HuH-7 (cell line): ENCODE measurements at regions not wholly inside any gene's neighbourhood (a gene's known extent, or its start where the extent isn't known, plus 50 kb on each side); places are given as distances from the start of the nearest gene placed in this dataset.
A peak's percentile ranks its signal among the peaks of the same experiment; 100 is the strongest.

Experiments used
- DNase-seq: peaks from one replicate; pipeline ENCODE4 v3.0.0; 2011; ENCODE audit warnings: low spot score

DNA sequence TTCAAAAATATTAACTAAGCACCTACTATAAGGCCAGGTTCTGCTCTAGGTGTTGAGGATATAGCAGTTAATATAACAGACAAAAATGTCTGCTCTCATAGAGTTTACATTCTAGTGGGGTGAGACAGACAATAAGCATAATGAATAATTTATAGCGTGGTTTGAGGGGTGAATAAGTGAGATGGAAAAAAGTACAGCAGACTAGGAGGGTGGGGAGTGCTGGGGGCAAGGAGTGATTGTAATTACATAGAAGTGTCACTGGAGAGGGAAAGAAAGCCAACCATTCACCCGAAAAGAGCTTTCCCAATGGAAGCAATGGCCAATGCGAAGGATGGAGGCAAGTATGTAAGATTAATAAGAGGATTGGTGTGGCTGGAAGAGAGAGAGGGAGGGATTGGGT, 552.9 kb upstream of the KCNMB2 start:
- DNase-seq = no peak

DNA sequence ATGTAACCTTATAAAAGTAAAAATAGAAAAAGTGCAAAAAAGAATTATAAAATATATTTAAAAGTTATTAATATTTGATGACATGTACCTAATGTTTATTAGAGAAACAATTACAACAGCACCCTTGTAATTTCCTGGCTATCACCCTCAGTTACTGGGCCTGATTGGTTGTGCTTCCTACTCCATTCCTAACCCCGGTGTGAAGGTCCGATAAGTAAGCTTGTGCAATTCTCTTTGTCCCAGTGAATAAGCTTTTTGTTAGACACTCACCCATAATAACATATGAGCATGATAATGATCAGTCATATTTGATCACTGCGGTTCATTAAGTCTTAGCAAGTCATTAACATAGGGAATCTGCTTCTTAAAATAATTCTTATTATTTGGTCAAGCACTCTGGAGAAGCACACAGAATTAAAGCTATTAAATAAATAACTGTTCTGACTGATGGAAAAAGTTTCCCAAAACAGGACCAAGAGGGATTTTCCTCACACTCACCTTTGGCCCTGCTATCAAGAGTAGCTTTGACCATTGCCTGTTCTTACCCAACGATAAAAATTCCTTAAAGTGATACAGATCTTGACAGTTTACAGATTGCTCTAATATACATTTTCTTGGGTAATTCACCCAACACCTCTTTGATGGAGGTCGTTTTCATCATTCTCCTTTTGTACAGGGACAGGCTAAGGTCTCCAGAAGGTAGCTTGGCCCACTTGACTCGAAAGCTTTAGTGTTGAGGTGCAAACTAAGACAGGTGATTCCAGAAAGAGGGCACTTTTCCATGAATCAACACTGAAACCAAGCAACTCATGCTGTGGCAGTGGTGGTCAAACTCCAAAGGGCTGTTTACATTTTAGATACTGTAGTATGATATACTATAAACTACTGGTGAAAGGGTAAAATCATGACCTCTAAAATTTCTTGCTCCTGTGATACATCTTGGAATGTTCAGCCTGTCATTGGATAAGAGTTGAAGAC, 543.0 kb upstream of the KCNMB2 start:
- DNase-seq = peak; percentile 50

DNA sequence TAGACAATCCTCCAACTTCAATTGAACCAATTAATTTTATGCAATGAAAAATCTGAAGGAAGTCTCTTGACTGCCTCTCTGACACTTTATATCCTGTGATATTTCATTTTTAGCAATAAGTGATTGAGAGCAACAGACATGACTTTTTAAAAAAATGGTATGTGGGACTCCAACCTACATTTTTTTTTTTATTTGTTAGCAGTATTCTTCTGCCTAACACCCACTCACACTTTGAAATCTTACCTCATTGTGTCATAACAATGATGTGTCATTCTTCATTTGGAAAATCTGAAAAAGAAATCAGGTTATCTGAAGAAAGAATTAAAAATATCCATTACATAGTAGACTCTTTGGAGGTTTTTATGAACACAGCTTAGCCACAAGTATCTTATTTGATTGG, 541.3 kb upstream of the KCNMB2 start:
- no peak for DNase-seq

DNA sequence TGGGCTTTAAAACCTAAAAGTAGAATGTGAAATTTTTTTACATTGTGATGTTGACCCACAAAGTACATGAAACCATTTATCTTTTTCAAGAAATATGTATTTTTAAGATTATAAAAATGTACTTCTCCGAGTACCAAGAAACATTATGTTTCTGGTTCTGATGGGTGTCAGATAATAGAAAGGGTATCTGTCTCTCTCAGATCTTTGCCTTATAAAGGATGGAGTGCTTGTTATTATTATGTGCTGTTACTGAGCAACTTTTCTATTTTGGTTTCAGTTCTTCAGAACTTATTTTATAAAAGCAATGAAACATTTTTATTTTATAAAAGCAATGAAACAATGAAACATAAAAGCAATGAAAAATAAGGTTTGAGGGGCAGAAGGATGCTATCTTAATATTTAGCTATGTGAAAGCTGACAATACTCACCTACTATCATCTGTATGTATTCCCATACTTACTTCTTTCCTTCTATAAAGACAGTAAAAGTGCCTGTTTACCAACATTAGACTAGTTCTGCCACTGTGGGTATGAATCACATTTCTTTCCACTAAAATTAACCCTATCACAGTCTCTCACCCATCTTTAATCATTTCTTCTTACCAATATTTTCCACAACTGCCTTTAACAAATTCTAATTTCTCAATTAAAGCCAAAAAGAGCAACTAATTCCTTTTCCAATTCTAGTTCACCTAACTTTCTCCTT, 540.7 kb upstream of the KCNMB2 start:
- no peak for DNase-seq

DNA sequence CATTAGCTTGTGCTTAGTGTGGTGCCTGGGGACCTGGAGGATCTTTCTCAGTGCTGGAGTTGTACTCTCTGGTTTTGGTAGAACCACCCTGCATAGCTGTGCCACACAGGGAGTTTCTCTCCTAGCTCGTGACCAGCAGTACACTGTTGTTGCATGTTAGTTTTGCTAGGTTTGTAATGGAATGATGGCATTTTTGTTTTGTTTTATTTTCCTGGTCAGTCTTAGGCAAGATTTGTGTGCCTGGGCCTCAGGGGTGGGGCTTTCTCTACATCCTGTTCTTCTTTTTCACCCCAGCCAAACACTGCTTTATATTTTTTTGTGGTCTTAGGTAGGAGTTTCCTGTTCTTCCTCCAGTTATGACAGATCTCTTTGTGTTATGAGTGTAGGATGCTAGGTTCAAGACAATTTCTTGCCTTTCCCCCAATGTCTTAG, 534.5 kb upstream of the KCNMB2 start:
- no peak for DNase-seq

DNA sequence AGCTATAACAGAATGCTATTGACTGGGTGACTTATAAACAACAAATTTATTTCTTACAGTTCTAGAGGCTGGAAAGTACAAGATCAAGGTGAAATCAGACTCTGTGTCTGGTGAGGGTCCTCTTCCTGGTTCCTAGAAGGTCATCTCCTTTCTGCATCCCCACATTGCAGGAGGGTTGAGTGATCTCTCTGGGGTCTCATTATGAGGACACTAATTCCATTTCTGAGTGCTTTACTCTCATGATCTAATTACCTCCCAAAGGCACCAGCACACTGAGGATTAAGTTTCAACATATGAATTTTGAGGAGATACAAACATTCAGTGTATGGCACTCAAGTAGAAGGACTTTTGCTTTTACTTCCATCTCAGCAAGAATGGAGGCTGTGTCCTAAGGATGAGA, 534.1 kb upstream of the KCNMB2 start:
- no peak for DNase-seq

DNA sequence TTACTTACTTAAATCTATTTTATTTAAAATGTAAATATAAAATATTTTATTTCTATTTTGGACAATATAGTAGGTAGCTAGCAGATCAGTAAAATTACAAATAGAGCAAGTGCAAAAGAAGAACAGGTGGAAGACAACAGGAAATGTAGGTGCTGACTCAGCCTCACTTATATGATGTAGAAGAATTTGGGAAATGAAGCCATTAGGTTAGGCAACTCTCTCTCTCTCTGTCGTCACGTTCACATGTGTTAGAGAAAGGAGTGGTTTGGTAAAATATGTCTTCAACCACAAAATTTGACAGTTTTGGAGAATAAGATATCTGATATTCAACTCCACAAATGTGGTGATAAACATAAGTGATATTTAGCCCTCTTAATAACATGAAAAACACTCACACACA, 532.5 kb upstream of the KCNMB2 start:
- DNase-seq = no peak

DNA sequence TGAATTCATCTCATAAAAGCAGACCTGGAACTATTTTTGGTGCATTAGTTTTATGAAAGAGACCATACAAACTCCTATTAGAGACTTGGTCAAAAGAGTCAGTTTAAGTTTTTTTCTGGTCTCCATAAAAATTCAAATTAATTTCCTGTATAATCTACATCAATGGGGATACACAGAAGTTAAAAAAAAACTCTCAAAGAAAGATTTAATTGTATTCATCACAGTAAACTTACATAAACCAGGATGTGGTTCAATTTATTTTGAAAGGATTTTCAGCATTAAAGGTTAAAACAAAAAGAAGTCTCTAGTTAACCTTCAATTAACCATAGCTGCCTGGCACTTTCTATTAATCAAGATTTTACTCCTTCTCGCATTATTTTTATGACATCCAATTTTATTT, 530.3 kb upstream of the KCNMB2 start:
- DNase-seq = no peak

DNA sequence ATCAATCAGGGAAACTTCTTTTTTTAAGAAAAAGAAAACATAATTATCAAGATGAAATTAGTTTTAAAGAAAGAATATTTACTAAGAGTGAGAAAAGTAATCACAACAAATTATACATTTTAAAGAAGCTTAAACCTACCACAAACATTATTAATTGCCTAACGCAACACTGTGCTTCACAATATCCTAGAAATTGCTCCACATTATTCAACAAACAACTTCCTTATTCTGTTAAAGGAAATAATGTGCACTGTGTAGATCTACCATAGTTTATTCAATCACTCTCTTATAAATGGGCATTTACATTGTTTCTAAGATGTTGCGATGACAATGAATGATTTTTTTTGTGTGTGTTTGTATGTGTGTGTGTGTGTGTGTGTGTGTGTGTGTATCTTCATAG, 525.9 kb upstream of the KCNMB2 start:
- no peak for DNase-seq

DNA sequence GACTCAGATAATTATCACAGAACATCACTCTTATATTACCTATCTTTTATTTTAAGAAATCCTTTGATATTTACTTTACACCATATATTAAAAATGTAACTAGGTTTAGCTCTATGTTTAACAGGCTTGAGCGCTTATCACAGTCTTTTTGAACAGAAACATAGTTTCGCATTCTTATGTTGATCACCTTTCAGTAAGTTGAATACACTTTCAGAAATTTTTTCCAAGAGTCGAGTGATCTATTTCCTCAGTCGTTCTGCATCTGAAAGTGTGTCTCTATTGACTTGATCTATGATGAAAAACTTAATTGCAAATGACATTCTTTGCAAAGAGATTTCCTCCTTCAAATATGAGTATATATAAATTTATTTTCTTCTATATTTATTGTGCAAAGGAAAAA, 516.6 kb upstream of the KCNMB2 start:
- no peak for DNase-seq

DNA sequence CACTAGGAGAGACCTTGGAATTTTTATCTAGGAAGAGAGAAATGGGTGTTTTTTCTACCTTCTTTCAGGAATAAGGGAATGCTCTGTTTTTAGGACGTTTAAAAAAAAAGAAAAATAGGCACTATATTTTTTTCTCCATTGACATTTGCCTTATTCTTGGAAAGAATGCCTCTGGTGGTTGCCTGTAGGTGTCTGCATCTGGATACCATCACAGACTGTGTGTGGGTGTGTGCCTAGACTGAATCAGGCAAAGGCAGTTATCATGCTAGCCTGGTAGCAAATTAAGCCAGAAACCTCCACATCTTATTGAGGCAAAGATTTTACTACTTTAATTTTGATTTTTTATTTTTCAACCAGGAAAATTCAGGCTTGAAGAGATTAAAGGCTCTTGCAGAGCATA, 513.6 kb upstream of the KCNMB2 start:
- DNase-seq = no peak

DNA sequence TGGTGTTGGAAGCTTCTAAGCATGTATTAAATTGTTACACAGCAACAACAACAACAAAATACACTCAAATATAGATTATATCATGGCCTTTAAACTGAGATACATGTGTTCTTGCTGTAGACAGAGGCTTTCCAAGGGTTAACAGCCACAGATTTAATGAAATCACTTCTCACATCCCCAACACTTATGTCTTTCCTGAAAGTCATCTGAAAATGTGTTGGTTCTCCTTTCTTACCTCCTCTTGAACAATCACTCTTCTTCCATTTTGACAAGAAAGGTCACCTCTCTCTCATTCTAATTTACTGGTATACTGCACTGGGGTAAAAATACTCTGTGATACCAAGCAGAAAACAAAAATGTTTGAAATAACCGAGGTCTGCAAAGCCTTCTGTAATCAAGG, 507.3 kb upstream of the KCNMB2 start:
- DNase-seq = no peak

DNA sequence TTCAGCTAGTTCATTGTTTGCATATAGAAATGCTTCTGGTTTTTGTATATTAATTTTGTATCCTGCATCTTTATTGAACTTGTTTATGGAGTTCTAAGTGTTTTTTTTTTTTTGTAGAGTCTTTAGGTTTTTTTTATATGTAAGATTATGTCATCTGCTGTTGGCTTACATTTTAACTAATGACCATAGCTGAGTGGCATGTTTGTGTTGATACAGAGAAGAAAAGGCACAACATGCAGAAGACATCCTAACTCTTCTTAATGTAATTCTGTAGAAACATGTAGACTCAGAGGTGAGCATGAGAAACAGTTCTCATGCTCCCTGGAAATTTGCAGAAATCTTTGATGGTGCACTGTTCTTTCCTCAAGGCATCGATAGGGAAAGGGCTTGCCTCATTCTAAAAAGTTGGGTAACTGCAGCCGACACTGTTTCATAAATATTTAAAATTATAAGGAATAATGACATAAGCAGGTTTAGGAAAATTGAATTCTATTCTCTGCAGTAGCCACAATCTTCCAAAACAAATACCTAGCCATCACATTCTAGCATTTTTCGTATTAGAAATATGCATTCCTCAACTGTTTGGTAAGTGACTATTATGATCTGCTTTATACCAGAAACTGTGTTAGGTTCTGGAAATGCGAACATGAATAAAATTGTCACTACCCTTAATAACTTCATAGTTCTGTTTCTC, 499.6 kb upstream of the KCNMB2 start:
- no peak for DNase-seq

DNA sequence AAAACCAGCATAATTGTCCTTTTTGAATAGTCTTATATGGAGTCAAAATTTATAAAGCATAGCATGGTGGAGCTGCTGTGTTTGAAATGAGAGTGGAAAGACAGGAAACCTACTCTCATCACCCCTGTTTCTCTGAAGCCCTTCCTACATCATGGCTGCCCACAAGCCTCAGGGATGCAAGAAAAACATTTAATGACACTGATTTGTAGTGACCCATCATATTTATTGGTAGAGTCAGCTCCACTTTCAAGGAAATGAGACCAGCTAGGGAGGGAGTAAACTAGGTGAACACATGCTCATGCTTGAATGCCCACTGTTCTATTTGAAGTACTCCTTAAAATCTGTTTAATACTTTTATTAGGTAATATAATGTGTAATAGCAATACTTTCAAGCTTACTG, 494.3 kb upstream of the KCNMB2 start:
- no peak for DNase-seq

DNA sequence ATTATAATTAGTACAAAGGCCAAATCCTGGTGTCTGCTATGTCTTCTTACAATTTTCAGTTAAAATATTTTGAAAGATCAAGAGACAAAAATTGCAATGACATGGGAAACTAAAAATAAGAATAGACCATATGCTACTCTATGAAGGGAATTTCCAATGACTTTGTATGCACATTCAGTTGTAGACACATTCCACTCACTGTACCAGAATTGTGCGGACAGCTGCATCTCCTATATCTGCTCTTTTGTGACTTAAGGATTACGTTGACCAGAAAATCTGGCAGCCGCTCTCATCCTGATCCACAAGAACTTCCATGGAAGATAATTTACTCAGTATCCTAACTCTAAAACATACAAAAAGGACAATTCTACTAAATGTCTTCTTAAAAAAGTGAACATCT, 493.9 kb upstream of the KCNMB2 start:
- DNase-seq = no peak

DNA sequence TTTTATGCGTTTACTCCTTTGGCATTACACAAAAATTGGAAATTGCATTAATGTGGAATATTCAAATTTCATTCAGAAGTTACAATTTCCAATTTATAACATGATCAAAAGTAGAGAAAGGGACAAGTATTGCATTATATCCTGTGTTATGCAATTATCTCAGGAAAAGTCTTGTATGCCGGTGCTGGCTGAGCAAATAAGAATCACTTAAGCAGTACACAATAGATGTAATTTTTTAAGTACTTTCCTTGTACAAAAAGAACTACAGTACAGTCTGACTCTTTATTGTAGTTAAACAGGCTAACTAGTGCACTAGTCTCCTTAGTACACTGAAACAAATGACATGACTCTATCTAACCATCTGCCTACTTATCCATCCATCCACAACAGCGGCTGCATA, 493.2 kb upstream of the KCNMB2 start:
- no peak for DNase-seq

DNA sequence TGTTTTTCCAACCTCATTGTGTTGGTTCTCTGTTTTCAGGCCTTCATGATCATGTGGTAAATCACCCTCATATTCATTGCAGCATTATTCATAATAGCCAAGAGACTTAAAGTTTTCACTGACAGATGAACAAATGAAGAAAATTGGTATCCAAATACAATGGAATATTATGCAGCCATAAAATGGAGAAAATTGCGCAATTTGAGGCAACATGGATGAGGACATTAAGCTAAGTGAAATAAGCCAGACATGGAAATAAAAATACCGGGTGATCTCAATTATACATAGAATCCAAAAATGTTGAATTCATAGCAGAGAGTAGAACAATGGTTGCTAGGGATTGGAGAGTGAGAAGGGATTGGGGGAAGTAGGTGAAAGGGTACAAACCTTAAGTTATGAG, 491.9 kb upstream of the KCNMB2 start:
- no peak for DNase-seq

DNA sequence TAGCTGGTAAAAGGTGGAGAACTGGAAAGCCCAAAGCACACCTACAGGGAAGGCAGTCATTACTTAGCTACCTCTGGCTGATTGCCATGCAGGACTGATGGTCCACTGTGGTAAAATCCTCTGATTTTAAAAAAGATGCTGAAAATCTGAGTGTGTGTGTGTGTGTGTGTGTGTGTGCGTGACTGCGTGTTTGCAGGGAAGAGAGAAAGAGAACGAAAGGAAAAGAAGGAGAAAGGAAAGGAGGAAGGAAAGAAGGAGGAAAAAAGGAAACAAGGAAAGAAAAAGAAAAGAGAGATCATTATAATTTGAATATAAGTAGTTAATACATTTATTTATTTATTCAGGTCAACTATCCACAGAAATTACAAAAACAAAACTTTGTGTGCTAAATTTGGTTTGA, 488.7 kb upstream of the KCNMB2 start:
- DNase-seq = no peak

DNA sequence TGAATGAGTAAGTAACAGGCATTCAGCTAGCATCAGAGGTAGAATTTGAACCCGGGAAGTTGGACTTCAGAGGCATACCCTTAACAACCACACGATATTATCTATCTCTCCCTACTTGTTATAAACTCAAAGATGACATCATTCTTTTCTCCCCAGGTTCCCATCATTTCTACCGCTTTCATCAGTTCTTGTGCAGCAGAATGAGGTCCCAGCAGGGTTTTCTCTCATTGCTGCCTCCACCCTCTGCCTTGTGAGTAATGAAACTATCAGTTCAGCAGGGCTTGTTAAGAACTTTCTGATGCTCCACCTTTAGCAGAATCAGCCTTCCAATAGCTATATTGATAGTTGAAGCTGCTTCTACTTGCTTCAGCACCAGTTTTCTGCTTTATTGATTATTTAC, 487.5 kb upstream of the KCNMB2 start:
- no peak for DNase-seq

DNA sequence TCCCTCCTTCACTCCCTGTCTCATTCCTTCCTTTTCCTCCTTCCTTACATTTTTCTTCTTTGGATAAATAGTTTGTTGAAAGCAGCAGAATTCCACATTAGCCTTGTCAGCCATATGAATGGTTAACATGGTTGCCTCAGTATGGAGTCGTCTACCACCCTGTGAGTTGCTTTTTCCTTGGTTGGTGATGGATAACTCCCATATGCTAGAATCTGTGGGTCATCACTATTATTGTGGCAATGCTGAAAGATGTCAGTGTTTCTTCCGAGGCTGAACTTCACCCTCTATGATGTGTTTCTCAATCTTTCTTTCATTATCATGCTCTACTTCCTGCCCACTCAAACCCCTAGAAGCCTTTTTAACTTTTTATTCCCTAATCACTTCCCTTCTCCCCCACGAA, 481.8 kb upstream of the KCNMB2 start:
- no peak for DNase-seq

DNA sequence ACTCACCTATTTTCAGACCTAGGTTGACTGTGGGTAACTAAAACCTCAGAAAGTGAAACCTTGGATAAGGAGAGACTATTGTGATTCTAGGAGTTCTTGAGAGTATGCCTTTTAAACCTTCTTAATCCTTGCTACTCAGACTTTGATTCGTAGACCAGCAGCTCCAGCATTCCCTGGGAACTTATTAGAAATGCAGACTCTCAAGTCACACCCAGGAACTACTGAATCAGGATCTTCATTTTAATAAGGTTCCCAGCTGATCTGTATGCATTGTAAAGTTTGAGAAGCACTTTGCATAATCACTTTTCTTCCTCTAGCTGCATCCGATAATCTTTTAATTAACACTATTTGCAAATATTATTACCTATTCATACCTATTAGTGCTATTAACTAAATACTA, 480.3 kb upstream of the KCNMB2 start:
- DNase-seq = no peak

DNA sequence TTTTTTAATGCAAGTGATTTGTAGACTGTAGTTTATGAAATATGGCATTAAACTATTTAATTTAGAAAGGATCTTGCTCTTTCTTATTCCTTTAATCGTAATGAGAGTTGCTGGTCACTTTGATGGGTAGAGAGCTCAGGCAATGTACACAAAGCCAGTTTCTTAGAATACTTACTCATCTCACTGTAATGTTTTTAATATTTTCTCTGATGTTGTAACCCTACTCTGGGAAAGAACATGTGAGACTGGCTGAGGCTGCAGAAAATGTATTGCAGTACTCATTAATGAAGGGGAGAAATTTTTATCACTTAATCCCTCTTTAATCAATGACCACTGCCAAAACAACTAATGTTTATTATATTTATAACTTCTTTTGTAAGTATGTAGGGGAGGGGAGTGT, 479.4 kb upstream of the KCNMB2 start:
- no peak for DNase-seq

DNA sequence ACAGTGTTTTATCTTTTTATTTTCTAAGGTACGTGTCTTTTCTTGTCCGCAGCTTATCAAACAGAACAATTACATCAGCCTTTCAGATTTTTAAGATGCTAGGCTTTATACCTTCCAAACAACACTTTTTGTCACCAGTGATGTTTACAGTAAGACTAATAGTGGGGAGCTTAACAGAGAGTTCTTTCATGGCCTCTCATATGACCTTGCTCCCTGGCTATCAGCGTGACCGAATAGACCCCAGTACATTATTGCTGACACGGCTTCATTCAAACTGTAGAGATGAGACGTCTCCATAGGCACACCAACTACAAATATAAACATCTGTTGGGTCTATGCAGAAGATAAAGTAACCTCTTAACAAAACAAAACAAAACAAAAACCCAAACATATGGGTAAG, 477.6 kb upstream of the KCNMB2 start:
- peak; percentile 14 for DNase-seq
